ENCODE measurements at regions not wholly inside any gene's neighbourhood (a gene's known extent, or its start where the extent isn't known, plus 50 kb on each side); places are given as distances from the start of the nearest gene placed in this dataset.

DNA sequence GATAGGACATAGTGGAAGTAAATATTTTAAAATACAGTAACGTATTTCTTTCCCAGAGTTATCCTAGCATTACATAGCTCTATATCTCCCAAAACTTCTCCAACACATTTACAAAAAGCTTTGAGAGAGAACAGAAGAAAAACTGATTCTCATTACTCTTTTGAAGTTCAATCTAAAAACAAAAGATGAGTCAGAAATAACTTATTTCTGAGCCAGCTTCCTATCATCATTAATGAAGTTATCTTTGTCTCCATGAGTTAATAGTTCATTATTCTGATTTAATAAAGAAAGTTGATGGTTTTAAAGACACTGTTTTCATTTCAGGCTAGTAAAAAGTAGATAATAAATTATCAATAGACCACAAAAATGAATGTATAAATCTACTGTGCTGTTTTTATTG, 446.7 kb upstream of the SPRY2 start:
- H3K36me3 Mint-ChIP-seq = no peaks in the 10 kb centered on the region
- Histone ChIP-seq H3K4me1 (ENCODE audit: control insufficient read depth in 1 of 2, extremely low read depth in 1 of 2, insufficient read depth in 2 of 2, low read length in 2 of 2) (no peaks in the 10 kb centered on the region), H3K36me3 (ENCODE audit: control insufficient read depth in 2 of 2, extremely low read depth in 1 of 2, insufficient read depth in 1 of 2, low read length in 1 of 2) (no peaks in the 10 kb centered on the region), H3K4me3 (ENCODE audit: control insufficient read depth in 1 of 2, extremely low read depth in 1 of 2, low read length in 1 of 2) (no peak overlapping the region), H3K9me3 (no peaks in the 10 kb centered on the region), H3K27me3 (replicated peaks in 1 of 2; ENCODE audit: control insufficient read depth in 2 of 2, extremely low read depth in 1 of 2, insufficient read depth in 2 of 2, low read length in 1 of 2) (no peaks in the 10 kb centered on the region), H3K27ac (ENCODE audit: low read length) (no peak overlapping the region)
- no peak for ATAC-seq (replicated peaks in 1 of 4)
- no peak overlapping the region for H3K4me3 Mint-ChIP-seq
- peaks cover 0 to 18% (median 0%) of the 10 kb centered on the region in 3 donors for H3K9me3 Mint-ChIP-seq
- no CpG with 5 or more reads among the region's 1 CpG for WGBS (ENCODE audit: insufficient coverage)
- ChIA-PET POLR2A (no interaction called here), CTCF (no interaction called here)
- no peaks in the 10 kb centered on the region for H3K4me1 Mint-ChIP-seq
- no peak for DNase-seq
- no peaks in the 10 kb centered on the region for H3K27me3 Mint-ChIP-seq
- no peak overlapping the region for H3K27ac Mint-ChIP-seq

- Histone ChIP-seq H3K36me3 (ENCODE audit: control insufficient read depth in 2 of 2, extremely low read depth in 1 of 2, insufficient read depth in 1 of 2, low read length in 1 of 2) (no peaks in the 10 kb centered on the region), H3K27me3 (replicated peaks in 1 of 2; ENCODE audit: control insufficient read depth in 2 of 2, extremely low read depth in 1 of 2, insufficient read depth in 2 of 2, low read length in 1 of 2) (no peaks in the 10 kb centered on the region), H3K9me3 (no peaks in the 10 kb centered on the region), H3K4me3 (ENCODE audit: control insufficient read depth in 1 of 2, extremely low read depth in 1 of 2, low read length in 1 of 2) (no peak overlapping the region), H3K4me1 (ENCODE audit: control insufficient read depth in 1 of 2, extremely low read depth in 1 of 2, insufficient read depth in 2 of 2, low read length in 2 of 2) (no peaks in the 10 kb centered on the region), H3K27ac (ENCODE audit: low read length) (no peak overlapping the region)
- no peak for ATAC-seq (replicated peaks in 1 of 4)
- no peak overlapping the region for H3K4me3 Mint-ChIP-seq
- POLR2A ChIA-PET = no interaction called here
- H3K9me3 Mint-ChIP-seq = peaks cover 0 to 11% (median 0%) of the 10 kb centered on the region in 3 donors
- H3K4me1 Mint-ChIP-seq = no peaks in the 10 kb centered on the region
- no peaks in the 10 kb centered on the region for H3K36me3 Mint-ChIP-seq
- H3K27ac Mint-ChIP-seq = no peak overlapping the region
- no peak for DNase-seq
- H3K27me3 Mint-ChIP-seq = no peaks in the 10 kb centered on the region
- WGBS (ENCODE audit: insufficient coverage) = no CpG with 5 or more reads among the region's 3 CpGs
- CTCF ChIA-PET = no interaction called here
These were observed 443.1 kb upstream of the SPRY2 start for GRCh38 chr13:80783926-80784565.

DNA sequence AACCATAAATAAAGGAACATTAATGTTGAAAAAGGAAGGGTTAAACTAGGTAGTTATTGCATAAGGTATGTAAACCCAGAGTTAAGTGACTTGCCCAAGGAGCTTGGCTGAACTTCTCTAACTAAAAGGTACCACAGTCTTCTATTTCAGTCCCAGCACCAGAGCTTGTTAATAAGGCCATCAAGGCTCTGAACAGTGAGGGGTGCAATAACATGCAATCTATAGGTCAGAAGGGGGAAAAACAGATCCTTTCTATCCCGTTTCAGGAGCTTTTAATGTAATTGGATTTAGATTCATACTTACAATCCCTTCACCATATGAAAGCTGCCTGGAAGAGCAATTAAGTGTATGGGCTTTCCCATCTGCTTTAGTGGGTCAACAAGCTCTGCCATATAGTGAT, 441.5 kb upstream of the SPRY2 start:
- no peaks in the 10 kb centered on the region for H3K9me3 ChIP-seq
- H3K4me1 ChIP-seq (ENCODE audit: control insufficient read depth in 1 of 2, extremely low read depth in 1 of 2, insufficient read depth in 2 of 2, low read length in 2 of 2) = no peaks in the 10 kb centered on the region
- Mint-ChIP-seq H3K4me3 (no peak overlapping the region), H3K9me3 (peaks cover 0 to 11% (median 0%) of the 10 kb centered on the region in 3 donors), H3K4me1 (no peaks in the 10 kb centered on the region), H3K36me3 (no peaks in the 10 kb centered on the region), H3K27me3 (no peaks in the 10 kb centered on the region), H3K27ac (no peak overlapping the region)
- ChIA-PET CTCF (no interaction called here), POLR2A (no interaction called here)
- no peak for ATAC-seq (replicated peaks in 1 of 4)
- no peak overlapping the region for H3K4me3 ChIP-seq (ENCODE audit: control insufficient read depth in 1 of 2, extremely low read depth in 1 of 2, low read length in 1 of 2)
- WGBS (ENCODE audit: insufficient coverage) = no CpG with 5 or more reads among the region's 1 CpG
- H3K36me3 ChIP-seq (ENCODE audit: control insufficient read depth in 2 of 2, extremely low read depth in 1 of 2, insufficient read depth in 1 of 2, low read length in 1 of 2) = no peaks in the 10 kb centered on the region
- H3K27ac ChIP-seq (ENCODE audit: low read length) = no peak overlapping the region
- H3K27me3 ChIP-seq (replicated peaks in 1 of 2; ENCODE audit: control insufficient read depth in 2 of 2, extremely low read depth in 1 of 2, insufficient read depth in 2 of 2, low read length in 1 of 2) = no peaks in the 10 kb centered on the region
- no peak for DNase-seq

GRCh38 chr13:80778297-80778696, 437.4 kb upstream of the SPRY2 start:
- no peaks in the 10 kb centered on the region for H3K9me3 ChIP-seq
- ChIA-PET CTCF (no interaction called here), POLR2A (no interaction called here)
- Mint-ChIP-seq H3K36me3 (no peaks in the 10 kb centered on the region), H3K4me1 (no peaks in the 10 kb centered on the region), H3K27me3 (no peaks in the 10 kb centered on the region), H3K9me3 (peaks cover 0 to 14% (median 0%) of the 10 kb centered on the region in 3 donors), H3K4me3 (no peak overlapping the region), H3K27ac (no peak overlapping the region)
- 67% methylated on average over 1 of the region's 1 CpG for WGBS (ENCODE audit: insufficient coverage)
- no peak overlapping the region for H3K27ac ChIP-seq (ENCODE audit: low read length)
- ATAC-seq (replicated peaks in 1 of 4) = no peak
- no peaks in the 10 kb centered on the region for H3K27me3 ChIP-seq (replicated peaks in 1 of 2; ENCODE audit: control insufficient read depth in 2 of 2, extremely low read depth in 1 of 2, insufficient read depth in 2 of 2, low read length in 1 of 2)
- H3K4me1 ChIP-seq (ENCODE audit: control insufficient read depth in 1 of 2, extremely low read depth in 1 of 2, insufficient read depth in 2 of 2, low read length in 2 of 2) = no peaks in the 10 kb centered on the region
- H3K36me3 ChIP-seq (ENCODE audit: control insufficient read depth in 2 of 2, extremely low read depth in 1 of 2, insufficient read depth in 1 of 2, low read length in 1 of 2) = no peaks in the 10 kb centered on the region
- no peak overlapping the region for H3K4me3 ChIP-seq (ENCODE audit: control insufficient read depth in 1 of 2, extremely low read depth in 1 of 2, low read length in 1 of 2)
- DNase-seq = no peak

GRCh38 chr13:80757694-80758093, 416.8 kb upstream of the SPRY2 start:
- Histone ChIP-seq H3K4me3 (ENCODE audit: control insufficient read depth in 1 of 2, extremely low read depth in 1 of 2, low read length in 1 of 2) (no peak overlapping the region), H3K36me3 (ENCODE audit: control insufficient read depth in 2 of 2, extremely low read depth in 1 of 2, insufficient read depth in 1 of 2, low read length in 1 of 2) (no peaks in the 10 kb centered on the region), H3K9me3 (no peaks in the 10 kb centered on the region), H3K27me3 (replicated peaks in 1 of 2; ENCODE audit: control insufficient read depth in 2 of 2, extremely low read depth in 1 of 2, insufficient read depth in 2 of 2, low read length in 1 of 2) (no peaks in the 10 kb centered on the region), H3K27ac (ENCODE audit: low read length) (no peak overlapping the region), H3K4me1 (ENCODE audit: control insufficient read depth in 1 of 2, extremely low read depth in 1 of 2, insufficient read depth in 2 of 2, low read length in 2 of 2) (no peaks in the 10 kb centered on the region)
- ChIA-PET POLR2A (no interaction called here), CTCF (no interaction called here)
- ATAC-seq (replicated peaks in 1 of 4) (no peak), DNase-seq (no peak)
- H3K27ac Mint-ChIP-seq = no peak overlapping the region
- H3K9me3 Mint-ChIP-seq = peaks cover 2 to 27% (median 7%) of the 10 kb centered on the region in 3 donors
- no peak overlapping the region for H3K4me3 Mint-ChIP-seq
- H3K36me3 Mint-ChIP-seq = no peaks in the 10 kb centered on the region
- H3K27me3 Mint-ChIP-seq = no peaks in the 10 kb centered on the region
- H3K4me1 Mint-ChIP-seq = no peaks in the 10 kb centered on the region

DNA sequence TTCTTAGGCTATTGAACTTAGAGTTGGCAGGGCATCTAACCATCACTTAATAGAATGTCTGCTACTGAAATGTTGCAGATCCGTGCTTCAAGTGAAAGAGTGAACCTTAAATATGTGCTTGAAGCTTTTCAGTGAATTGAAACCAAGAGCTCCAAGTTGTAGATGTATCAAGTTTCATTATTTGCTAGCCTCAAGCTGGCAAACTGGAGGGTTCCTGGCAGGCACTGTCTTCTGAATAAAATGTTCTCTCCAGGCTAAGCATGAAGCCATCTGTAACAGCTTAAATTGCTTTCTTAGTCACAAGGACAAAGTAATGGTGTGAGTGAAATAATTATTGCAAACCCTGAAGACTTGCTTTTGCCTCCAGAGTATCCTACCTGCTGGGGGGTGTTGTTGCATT, 415.0 kb upstream of the SPRY2 start:
- no peaks in the 10 kb centered on the region for H3K27me3 Mint-ChIP-seq
- CTCF ChIA-PET = interaction anchor here (0.7 to 0.8 kb wide), 2 partner anchors 9 to 24 kb away, joined by 3 read pairs; no protein-coding TSS in a partner anchor
- DNase-seq = no peak
- Histone ChIP-seq H3K4me1 (ENCODE audit: control insufficient read depth in 1 of 2, extremely low read depth in 1 of 2, insufficient read depth in 2 of 2, low read length in 2 of 2) (no peaks in the 10 kb centered on the region), H3K27me3 (replicated peaks in 1 of 2; ENCODE audit: control insufficient read depth in 2 of 2, extremely low read depth in 1 of 2, insufficient read depth in 2 of 2, low read length in 1 of 2) (no peaks in the 10 kb centered on the region), H3K9me3 (no peaks in the 10 kb centered on the region), H3K36me3 (ENCODE audit: control insufficient read depth in 2 of 2, extremely low read depth in 1 of 2, insufficient read depth in 1 of 2, low read length in 1 of 2) (no peaks in the 10 kb centered on the region), H3K27ac (ENCODE audit: low read length) (no peak overlapping the region), H3K4me3 (ENCODE audit: control insufficient read depth in 1 of 2, extremely low read depth in 1 of 2, low read length in 1 of 2) (no peak overlapping the region)
- H3K27ac Mint-ChIP-seq = no peak overlapping the region
- POLR2A ChIA-PET = no interaction called here
- H3K4me1 Mint-ChIP-seq = no peaks in the 10 kb centered on the region
- no peak for ATAC-seq (replicated peaks in 1 of 4)
- no peaks in the 10 kb centered on the region for H3K36me3 Mint-ChIP-seq
- H3K9me3 Mint-ChIP-seq = peaks cover 10 to 31% (median 11%) of the 10 kb centered on the region in 3 donors
- 80% methylated on average over 1 of the region's 1 CpG for WGBS (ENCODE audit: insufficient coverage)
- no peak overlapping the region for H3K4me3 Mint-ChIP-seq

GRCh38 chr13:80754441-80754840, 413.5 kb upstream of the SPRY2 start:
- no peaks in the 10 kb centered on the region for H3K36me3 ChIP-seq (ENCODE audit: control insufficient read depth in 2 of 2, extremely low read depth in 1 of 2, insufficient read depth in 1 of 2, low read length in 1 of 2)
- CTCF ChIA-PET = no interaction called here
- WGBS (ENCODE audit: insufficient coverage) = no CpG with 5 or more reads among the region's 1 CpG
- H3K27ac ChIP-seq (ENCODE audit: low read length) = no peak overlapping the region
- H3K4me1 Mint-ChIP-seq = no peaks in the 10 kb centered on the region
- DNase-seq (no peak), ATAC-seq (replicated peaks in 1 of 4) (no peak)
- H3K4me3 Mint-ChIP-seq = no peak overlapping the region
- no peak overlapping the region for H3K27ac Mint-ChIP-seq
- H3K27me3 ChIP-seq (replicated peaks in 1 of 2; ENCODE audit: control insufficient read depth in 2 of 2, extremely low read depth in 1 of 2, insufficient read depth in 2 of 2, low read length in 1 of 2) = no peaks in the 10 kb centered on the region
- H3K36me3 Mint-ChIP-seq = no peaks in the 10 kb centered on the region
- peaks cover 10 to 28% (median 11%) of the 10 kb centered on the region in 3 donors for H3K9me3 Mint-ChIP-seq
- POLR2A ChIA-PET = no interaction called here
- no peaks in the 10 kb centered on the region for H3K4me1 ChIP-seq (ENCODE audit: control insufficient read depth in 1 of 2, extremely low read depth in 1 of 2, insufficient read depth in 2 of 2, low read length in 2 of 2)
- H3K27me3 Mint-ChIP-seq = no peaks in the 10 kb centered on the region
- H3K4me3 ChIP-seq (ENCODE audit: control insufficient read depth in 1 of 2, extremely low read depth in 1 of 2, low read length in 1 of 2) = no peak overlapping the region
- H3K9me3 ChIP-seq = no peaks in the 10 kb centered on the region
